OCI-LY7 (cell line): ENCODE measurements at regions not wholly inside any gene's neighbourhood (a gene's known extent, or its start where the extent isn't known, plus 50 kb on each side); places are given as distances from the start of the nearest gene placed in this dataset.

Experiments used
- BruUV-seq: library from RNA; stranded (reverse); fragments of 400-500 nt; replicated peaks from 2 replicates; lab custom pipeline; 2021; lab: Mats Ljungman, UMichigan
- CTCF ChIA-PET: fragments of 300-600 bp; sonication (Branson Sonifier 250); formaldehyde crosslinking; loops from one replicate; lab custom pipeline; 2022; ENCODE audit warnings: antibody characterized with exemption; ENCODE audit not compliant: unreplicated experiment; lab: Charles Lee
- POLR2A ChIA-PET: fragments of 300-600 bp; sonication (Branson Sonifier 250); formaldehyde crosslinking; loops from one replicate; lab custom pipeline; 2022; ENCODE audit warnings: antibody characterized with exemption; lab: Charles Lee
- DNase-seq: peaks from one replicate; pipeline ENCODE4 v3.0.0-alpha.2; 2015; ENCODE audit warnings: low spot score
- H2AFZ ChIP-seq: fragments of 200-600 bp; sonication (generic), shearing (Covaris generic); 2 replicates; pipeline ENCODE4 v1.6.1; 2014; ENCODE audit warnings: mild to moderate bottlenecking, antibody characterized with exemption, low read length, moderate library complexity
- H3K27ac ChIP-seq: fragments of 200-600 bp; sonication (generic); 2 replicates; pipeline ENCODE4 v1.5.1; 2014; ENCODE audit warnings: mixed run types, low read depth, mild to moderate bottlenecking, moderate library complexity, low read length, inconsistent platforms; ENCODE audit not compliant: poor library complexity, severe bottlenecking
- H3K36me3 ChIP-seq: fragments of 200-600 bp; sonication (generic); 2 replicates; pipeline ENCODE4 v1.6.1; 2014; ENCODE audit warnings: mild to moderate bottlenecking, antibody characterized with exemption, low read length, moderate library complexity, mixed read lengths; ENCODE audit not compliant: insufficient read depth
- H3K4me1 ChIP-seq: fragments of 200-600 bp; sonication (generic); 2 replicates; pipeline ENCODE4 v1.5.1; 2014; ENCODE audit warnings: mild to moderate bottlenecking, low read length; ENCODE audit not compliant: insufficient read depth, poor library complexity, severe bottlenecking
- H3K4me2 ChIP-seq: fragments of 200-600 bp; sonication (generic); 2 replicates; pipeline ENCODE4 v1.6.1; 2014; ENCODE audit warnings: mild to moderate bottlenecking, low read length
- H3K4me3 ChIP-seq: fragments of 200-600 bp; sonication (generic); 2 replicates; pipeline ENCODE4 v1.5.1; 2014; ENCODE audit warnings: mild to moderate bottlenecking, low read depth, low read length; ENCODE audit not compliant: poor library complexity, severe bottlenecking
- H3K79me2 ChIP-seq: fragments of 200-600 bp; sonication (generic); 2 replicates; pipeline ENCODE4 v1.6.1; 2016; ENCODE audit warnings: low read depth, mild to moderate bottlenecking, low read length, moderate library complexity, mixed read lengths; ENCODE audit not compliant: insufficient read depth
- H3K9me2 ChIP-seq: fragments of 200-600 bp; sonication (generic); 2 replicates; pipeline ENCODE4 v1.6.1; 2016; ENCODE audit warnings: mild to moderate bottlenecking, low read length, mixed read lengths; ENCODE audit not compliant: insufficient read depth
- H3K9me3 ChIP-seq: fragments of 200-600 bp; sonication (generic); 2 replicates; pipeline ENCODE4 v1.6.1; 2014; ENCODE audit warnings: mild to moderate bottlenecking, mixed run types, low read length, mixed read lengths
- H4K20me1 ChIP-seq: fragments of 200-600 bp; sonication (generic); 2 replicates; pipeline ENCODE4 v1.6.1; 2014; ENCODE audit warnings: mild to moderate bottlenecking, antibody characterized with exemption, low read length, moderate library complexity, mixed read lengths; ENCODE audit not compliant: insufficient read depth
- CTCF ChIP-seq: fragments of 200-600 bp; sonication (generic); conservative IDR thresholded peaks from 2 replicates; pipeline ENCODE4 v1.5.1; 2014; ENCODE audit warnings: mild to moderate bottlenecking, antibody characterized with exemption, low read length, moderate library complexity, mixed read lengths
- EZH2phosphoT487 ChIP-seq: fragments of 200-600 bp; sonication (generic); IDR thresholded peaks from 2 replicates; pipeline ENCODE4 v1.6.1; 2018; ENCODE audit warnings: low read depth, borderline replicate concordance, mild to moderate bottlenecking, mixed run types, antibody characterized with exemption, low read length, moderate library complexity, mixed read lengths
- intact Hi-C: fragments of 100-400 bp; cut with micrococcal nuclease; formaldehyde crosslinking; loops from one replicate; pipeline ENCODE4 v1.10.0; 2022; ENCODE audit not compliant: unreplicated experiment

GRCh38 chr3:31274326-31275024, 258.2 kb upstream of the STT3B start:
- BruUV-seq, result no TSS peak

GRCh38 chr3:31275038-31275572, 257.6 kb upstream of the STT3B start:
- no peaks in the 10 kb centered on the region for H3K9me3 ChIP-seq
- H3K4me3 ChIP-seq, result no peak overlapping the region
- CTCF ChIA-PET, result no interaction called here
- H3K9me2 ChIP-seq, result no peaks in the 10 kb centered on the region
- H3K4me1 ChIP-seq, result no peaks in the 10 kb centered on the region
- intact Hi-C loops, result no loop called here
- POLR2A ChIA-PET, result no interaction called here
- no peak overlapping the region for H2AFZ ChIP-seq
- H3K27ac ChIP-seq, result no peak overlapping the region
- no peaks in the 10 kb centered on the region for H3K36me3 ChIP-seq
- no peaks in the 10 kb centered on the region for H4K20me1 ChIP-seq
- no TSS peak for BruUV-seq
- H3K79me2 ChIP-seq, result no peaks in the 10 kb centered on the region
- no peak for DNase-seq
- H3K4me2 ChIP-seq, result no peak overlapping the region
- TF ChIP-seq EZH2phosphoT487 (no peak), CTCF (no peak)

More at GRCh38 chr3:31274326-31275024, 258.2 kb upstream of the STT3B start:
- Histone ChIP-seq H4K20me1 (no peaks in the 10 kb centered on the region), H3K4me2 (no peak overlapping the region), H3K9me3 (no peaks in the 10 kb centered on the region), H3K79me2 (no peaks in the 10 kb centered on the region), H2AFZ (no peak overlapping the region), H3K4me1 (no peaks in the 10 kb centered on the region), H3K9me2 (no peaks in the 10 kb centered on the region), H3K27ac (no peak overlapping the region), H3K4me3 (no peak overlapping the region), H3K36me3 (no peaks in the 10 kb centered on the region)
- intact Hi-C loops, result no loop called here
- POLR2A ChIA-PET, result interaction anchor here (0.5 kb wide), 1 partner anchor 11 kb away, joined by 3 read pairs; no protein-coding TSS in a partner anchor
- CTCF ChIA-PET, result no interaction called here
- DNase-seq, result no peak
- TF ChIP-seq CTCF (no peak), EZH2phosphoT487 (no peak)

- no peak overlapping the region for H3K27ac ChIP-seq
- ChIA-PET POLR2A (no interaction called here), CTCF (no interaction called here)
- no peaks in the 10 kb centered on the region for H3K9me3 ChIP-seq
- H3K79me2 ChIP-seq, result no peaks in the 10 kb centered on the region
- no peak overlapping the region for H3K4me2 ChIP-seq
- H3K9me2 ChIP-seq, result no peaks in the 10 kb centered on the region
- H4K20me1 ChIP-seq, result no peaks in the 10 kb centered on the region
- intact Hi-C loops, result no loop called here
- H2AFZ ChIP-seq, result no peak overlapping the region
- no TSS peak for BruUV-seq
- DNase-seq, result no peak
- no peaks in the 10 kb centered on the region for H3K36me3 ChIP-seq
- no peak for TF ChIP-seq EZH2phosphoT487
- TF ChIP-seq CTCF, result no peak
- H3K4me1 ChIP-seq, result no peaks in the 10 kb centered on the region
- no peak overlapping the region for H3K4me3 ChIP-seq
These were observed 257.1 kb upstream of the STT3B start for GRCh38 chr3:31275583-31275982.
